Endothelial cell of umbilical vein (primary cell): ENCODE measurements at regions not wholly inside any gene's neighbourhood (a gene's known extent, or its start where the extent isn't known, plus 50 kb on each side); places are given as distances from the start of the nearest gene placed in this dataset.

Experiments
- CTCF ChIP-seq, 2 donors: IDR thresholded peaks; 1 replicate in 1 of 2; 2 replicates in 1 of 2; pipeline ENCODE4 v1.5.1; 2011; ENCODE audit warnings: low read length in 2 of 2, mild to moderate bottlenecking in 2 of 2, moderate library complexity in 2 of 2, control low read depth in 1 of 2, inconsistent platforms in 1 of 2, low read depth in 1 of 2; ENCODE audit not compliant: insufficient read depth in 1 of 2; ENCODE audit errors: extremely low read depth in 1 of 2
- EZH2 ChIP-seq: IDR thresholded peaks from 2 replicates; pipeline ENCODE4 v1.6.1; 2012; ENCODE audit warnings: borderline replicate concordance, low read depth, mild to moderate bottlenecking, moderate library complexity, low read length, inconsistent platforms; ENCODE audit not compliant: severe bottlenecking
- FOS ChIP-seq: IDR thresholded peaks from 2 replicates; pipeline ENCODE4 v1.6.1; 2011; ENCODE audit warnings: mild to moderate bottlenecking, low read length, moderate library complexity, borderline replicate concordance; ENCODE audit not compliant: insufficient read depth
- MAX ChIP-seq: IDR thresholded peaks from 2 replicates; pipeline ENCODE4 v1.6.1; 2011; ENCODE audit not compliant: insufficient read depth, insufficient read length
- MYC ChIP-seq: IDR thresholded peaks from one replicate; pipeline ENCODE4 v1.6.1; 2011; ENCODE audit warnings: mild to moderate bottlenecking, low read depth, low read length
- POLR2A ChIP-seq: IDR thresholded peaks from 2 replicates; pipeline ENCODE4 v1.6.1; 2012; ENCODE audit warnings: low read depth, mild to moderate bottlenecking, control low read depth, low read length
- POLR2AphosphoS5 ChIP-seq: IDR thresholded peaks from 2 replicates; pipeline ENCODE4 v1.6.1; 2012; ENCODE audit warnings: low read depth, mild to moderate bottlenecking, control low read depth, low read length, moderate library complexity; ENCODE audit not compliant: insufficient read depth

GRCh38 chr3:674116-674515 is 418.7 kb upstream of the CNTN6 start:
- TF ChIP-seq CTCF (IDR thresholded peaks at IDR 0.05; ENCODE audit: extremely low read depth in 1 of 2, insufficient read depth in 1 of 2, low read depth in 1 of 2, low read length in 2 of 2), result no peak
- no peak for TF ChIP-seq POLR2AphosphoS5
- TF ChIP-seq EZH2, result no peak
- TF ChIP-seq POLR2A, result no peak
- TF ChIP-seq MAX, result no peak
- no peak for TF ChIP-seq FOS
- no peak for TF ChIP-seq MYC
